ENCODE measurements at regions not wholly inside any gene's neighbourhood (a gene's known extent, or its start where the extent isn't known, plus 50 kb on each side); places are given as distances from the start of the nearest gene placed in this dataset.

GRCh38 chr5:105899726-105900125, 1771.0 kb downstream of the EFNA5 start:
- TF ChIP-seq CTCF (optimal IDR thresholded peaks at IDR 0.05 in 1 of 3, IDR thresholded peaks at IDR 0.05 in 1 of 3, conservative IDR thresholded peaks at IDR 0.05 in 1 of 3; ENCODE audit: extremely low read depth in 1 of 3, insufficient read depth in 2 of 3, low read length in 3 of 3) (no peak), EZH2 (IDR thresholded peaks at IDR 0.05; ENCODE audit: low read length) (no peak)
